BJ (cell line): ENCODE measurements at regions not wholly inside any gene's neighbourhood (a gene's known extent, or its start where the extent isn't known, plus 50 kb on each side); places are given as distances from the start of the nearest gene placed in this dataset.

Source experiments
- CTCF ChIA-PET: fragments of 350-600 bp; formaldehyde crosslinking; extraction: SDS; loops from one replicate; lab custom pipeline; 2021; ENCODE audit warnings: antibody characterized with exemption, inconsistent platforms; lab: Yijun Ruan, JAX
- POLR2A ChIA-PET: fragments of 300-600 bp; sonication (Branson Sonifier 250); formaldehyde crosslinking; extraction: SDS; loops from one replicate; lab custom pipeline; 2021; ENCODE audit warnings: antibody characterized with exemption; lab: Charles Lee
- DNase-seq: peaks from one replicate; pipeline ENCODE4 v3.0.0-alpha.2; 2011; ENCODE audit warnings: low read depth
- H3K27me3 ChIP-seq: 2 replicates; pipeline ENCODE4 v1.6.0; 2011; ENCODE audit warnings: low read length; ENCODE audit not compliant: control insufficient read depth, insufficient read depth
- H3K36me3 ChIP-seq: 2 replicates; pipeline ENCODE4 v1.5.1; 2011; ENCODE audit warnings: low read length; ENCODE audit not compliant: control insufficient read depth, insufficient read depth
- H3K4me3 ChIP-seq: 2 replicates; pipeline ENCODE4 v1.5.1; 2011; ENCODE audit warnings: low read depth, mild to moderate bottlenecking, control low read depth, low read length
- CTCF ChIP-seq: IDR thresholded peaks from 2 replicates; pipeline ENCODE4 v1.5.1; 2011; ENCODE audit warnings: low read depth, mild to moderate bottlenecking, control low read depth, inconsistent platforms, low read length, moderate library complexity; ENCODE audit not compliant: insufficient read depth

DNA sequence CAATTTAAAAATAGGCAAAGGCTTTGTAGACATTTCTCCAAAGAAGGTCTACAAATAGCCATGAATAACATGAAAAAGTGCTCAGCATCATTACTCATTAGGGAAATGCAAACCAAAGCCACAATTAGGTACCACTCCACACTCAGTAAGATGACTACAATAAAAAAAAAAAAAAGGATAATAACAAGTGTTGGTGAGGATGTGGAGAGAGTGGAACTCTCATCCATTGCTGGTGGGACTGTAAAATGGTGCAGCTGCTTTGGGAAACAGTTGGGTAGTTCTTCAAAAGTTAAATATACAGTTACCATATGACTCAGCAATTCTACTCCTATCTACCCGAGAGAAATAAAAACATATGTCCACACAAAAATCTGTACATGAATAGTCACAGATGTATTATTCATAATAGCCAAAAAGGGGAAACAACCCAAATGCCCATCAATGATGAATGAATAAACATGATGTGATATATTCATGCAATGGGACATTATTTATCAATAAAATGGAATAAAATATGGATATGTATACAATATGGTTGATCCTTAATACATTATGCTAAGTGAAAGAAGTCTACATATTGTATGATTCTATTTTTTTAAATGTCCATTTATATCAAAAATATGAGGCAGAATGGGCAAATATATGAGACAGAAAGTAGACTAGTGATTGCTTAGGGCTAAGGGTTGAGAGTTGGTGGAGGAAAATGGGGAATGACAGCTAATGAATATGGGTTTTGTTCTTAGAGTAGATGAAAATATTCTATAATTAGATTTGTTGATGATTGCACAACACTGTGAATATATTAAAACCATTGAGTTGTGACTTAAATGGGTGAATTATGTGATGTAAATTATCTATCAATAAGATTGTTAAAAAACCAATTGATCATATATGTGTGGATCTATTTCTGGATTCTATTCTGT lies 66.1 kb upstream of the SMAD3 start:
- Histone ChIP-seq H3K27me3 (no peaks in the 10 kb centered on the region; the same call in 1 of the 2 replicates), H3K4me3 (no peak overlapping the region), H3K36me3 (no peaks in the 10 kb centered on the region)
- no peak for TF ChIP-seq CTCF
- CTCF ChIA-PET, result no interaction called here
- POLR2A ChIA-PET, result no interaction called here
- DNase-seq, result no peak

DNA sequence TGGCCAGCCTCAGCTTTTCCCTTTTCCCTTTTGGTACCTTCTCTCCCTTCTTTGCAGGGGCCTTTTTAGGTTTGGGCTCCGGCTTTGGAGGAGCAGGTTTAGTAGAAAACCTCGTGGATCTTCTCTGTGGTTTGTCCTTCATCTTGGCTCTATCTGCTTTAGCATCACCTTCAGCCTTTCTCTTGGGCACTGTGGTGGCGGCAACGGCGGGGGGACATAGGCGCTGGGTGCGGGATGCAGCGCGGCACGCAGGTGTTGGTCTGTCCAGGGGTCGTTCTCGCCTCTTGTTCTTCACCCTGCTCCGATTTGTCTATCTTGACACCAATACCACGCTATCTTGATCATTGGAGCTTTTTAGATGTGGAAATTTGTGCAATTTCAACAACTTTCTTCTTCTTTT lies 64.5 kb upstream of the SMAD3 start:
- Histone ChIP-seq H3K27me3 (peaks cover 1% of the 10 kb centered on the region), H3K4me3 (no peak overlapping the region), H3K36me3 (no peaks in the 10 kb centered on the region)
- CTCF ChIA-PET, result no interaction called here
- no peak for TF ChIP-seq CTCF
- POLR2A ChIA-PET, result no interaction called here
- DNase-seq, result no peak

GRCh38 chr15:67002368-67002767 lies 63.0 kb upstream of the SMAD3 start:
- H3K4me3 ChIP-seq, result no peak overlapping the region
- H3K27me3 ChIP-seq, result peaks cover 7% of the 10 kb centered on the region
- no peak for DNase-seq
- ChIA-PET CTCF (interaction anchor here (1.3 kb wide), 1 partner anchor 10 kb away, joined by 3 read pairs; no protein-coding TSS in a partner anchor), POLR2A (no interaction called here)
- no peak for TF ChIP-seq CTCF
- H3K36me3 ChIP-seq, result no peaks in the 10 kb centered on the region

DNA sequence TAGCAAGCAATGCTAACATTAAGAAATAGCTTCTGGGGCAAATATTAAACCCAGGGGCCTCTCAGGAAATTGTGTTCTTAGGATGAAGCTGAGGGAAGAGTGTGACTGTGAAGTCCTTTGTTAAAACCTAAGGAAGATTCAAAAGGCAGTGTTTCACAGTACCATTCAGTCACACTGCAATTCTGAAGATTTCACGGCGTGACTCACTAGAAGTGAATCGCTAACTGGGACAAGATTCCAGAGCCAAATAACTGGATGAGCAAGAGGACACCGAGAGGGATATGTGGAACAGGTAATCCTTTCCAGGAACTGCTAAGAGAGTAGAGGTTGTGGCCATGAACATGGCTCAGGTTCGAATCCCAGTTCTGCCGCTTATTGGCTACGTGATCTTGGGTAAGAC lies 61.8 kb upstream of the SMAD3 start:
- CTCF ChIA-PET, result interaction anchor here (1.3 kb wide), 1 partner anchor 8 kb away, joined by 3 read pairs; no protein-coding TSS in a partner anchor
- POLR2A ChIA-PET, result no interaction called here
- no peak overlapping the region for H3K4me3 ChIP-seq
- no peaks in the 10 kb centered on the region for H3K36me3 ChIP-seq
- no peak for DNase-seq
- no peak for TF ChIP-seq CTCF
- H3K27me3 ChIP-seq, result peaks cover 7% of the 10 kb centered on the region

GRCh38 chr15:67004142-67004541 lies 61.3 kb upstream of the SMAD3 start:
- DNase-seq, result no peak
- no peak overlapping the region for H3K4me3 ChIP-seq
- ChIA-PET CTCF (no interaction called here), POLR2A (no interaction called here)
- peaks cover 7% of the 10 kb centered on the region for H3K27me3 ChIP-seq
- no peak for TF ChIP-seq CTCF
- no peaks in the 10 kb centered on the region for H3K36me3 ChIP-seq
